SU-DHL-6 (cell line): ENCODE measurements at regions not wholly inside any gene's neighbourhood (a gene's known extent, or its start where the extent isn't known, plus 50 kb on each side); places are given as distances from the start of the nearest gene placed in this dataset.
A peak's percentile ranks its signal among the peaks of the same experiment; 100 is the strongest.

ENCODE experiments used
- H2AFZ ChIP-seq: fragments of 200-600 bp; sonication (generic); 2 replicates; pipeline ENCODE4 v1.6.1; 2014; ENCODE audit warnings: low read depth, mild to moderate bottlenecking, moderate library complexity, mixed read lengths, antibody characterized with exemption, low read length; ENCODE audit not compliant: severe bottlenecking
- H3F3A ChIP-seq: fragments of 200-600 bp; shearing (Covaris generic); 2 replicates; pipeline ENCODE4 v1.6.0; 2016; ENCODE audit warnings: antibody characterized with exemption, mild to moderate bottlenecking; ENCODE audit not compliant: insufficient read depth
- H3K27ac ChIP-seq: fragments of 200-600 bp; sonication (generic); 2 replicates; pipeline ENCODE4 v1.5.1; 2016; ENCODE audit warnings: low read depth, mild to moderate bottlenecking, low read length, moderate library complexity, mixed read lengths
- H3K27me3 ChIP-seq: fragments of 200-600 bp; sonication (generic), shearing (Covaris generic); 2 replicates; pipeline ENCODE4 v1.6.0; 2014; ENCODE audit warnings: mild to moderate bottlenecking, low read length
- H3K36me3 ChIP-seq: fragments of 200-600 bp; sonication (generic); 2 replicates; pipeline ENCODE4 v1.6.1; 2014; ENCODE audit warnings: mild to moderate bottlenecking, low read length, mixed read lengths
- H3K4me2 ChIP-seq: fragments of 300-600, 200-600 bp; shearing (Covaris generic), sonication (generic); 2 replicates; pipeline ENCODE4 v1.6.0; 2014; ENCODE audit warnings: low read length, low read depth, mild to moderate bottlenecking; ENCODE audit not compliant: poor library complexity, severe bottlenecking
- H3K4me3 ChIP-seq: fragments of 200-600 bp; sonication (generic); 2 replicates; pipeline ENCODE4 v1.5.1; 2014; ENCODE audit warnings: antibody characterized with exemption, low read length, mild to moderate bottlenecking, mixed read lengths; ENCODE audit not compliant: insufficient read depth, poor library complexity, severe bottlenecking
- H3K79me2 ChIP-seq: fragments of 200-600 bp; sonication (generic); 2 replicates; pipeline ENCODE4 v1.6.1; 2014; ENCODE audit warnings: mild to moderate bottlenecking, low read length, moderate library complexity; ENCODE audit not compliant: insufficient read depth
- H3K9ac ChIP-seq: fragments of 200-600 bp; sonication (generic); 2 replicates; pipeline ENCODE4 v1.7.0; 2014; ENCODE audit warnings: mild to moderate bottlenecking, low read length
- H3K9me2 ChIP-seq: fragments of 200-600 bp; sonication (generic); replicated peaks from 2 replicates; pipeline ENCODE4 v1.6.1; 2014; ENCODE audit warnings: low read length; ENCODE audit not compliant: insufficient read depth
- H3K9me3 ChIP-seq: fragments of 200-600 bp; sonication (generic); 2 replicates; pipeline ENCODE4 v1.6.1; 2014; ENCODE audit warnings: low read length, mixed read lengths; ENCODE audit not compliant: insufficient read depth
- H4K20me1 ChIP-seq: fragments of 200-600 bp; sonication (generic); 2 replicates; pipeline ENCODE4 v1.6.1; 2014; ENCODE audit warnings: low read depth, mild to moderate bottlenecking, antibody characterized with exemption, low read length, moderate library complexity, mixed read lengths
- EZH2phosphoT487 ChIP-seq: fragments of 200-600 bp; sonication (generic), shearing (Covaris generic); conservative IDR thresholded peaks from 2 replicates; pipeline ENCODE4 v1.6.1; 2018; ENCODE audit warnings: mild to moderate bottlenecking, antibody characterized with exemption, low read length, moderate library complexity, mixed read lengths
- TF ChIP-seq, protein P1 (sequence below): fragments of 200-600 bp; sonication (generic); IDR thresholded peaks from one replicate; pipeline ENCODE4 v1.5.1; 2017; ENCODE audit warnings: antibody characterized with exemption, mild to moderate bottlenecking, low read length, moderate library complexity; ENCODE audit not compliant: insufficient read depth, poor library complexity, severe bottlenecking

DNA sequence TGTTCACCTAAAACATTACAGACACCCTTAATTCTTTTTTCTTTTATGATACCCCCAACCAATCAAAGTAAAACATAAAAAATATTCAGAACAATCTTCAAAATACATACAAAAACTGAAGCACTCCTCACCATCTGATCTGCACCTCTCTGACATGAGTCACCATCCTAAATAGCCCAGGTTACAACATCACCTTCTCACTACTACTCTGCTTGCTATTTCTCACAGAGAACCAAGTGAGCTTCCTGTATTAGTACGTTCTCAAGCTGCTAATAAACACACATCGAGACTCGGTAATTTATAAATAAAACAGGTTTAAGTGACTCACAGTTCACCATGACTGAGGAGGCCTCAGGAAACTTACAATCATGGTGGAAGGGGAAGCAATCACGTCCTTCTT is 183.5 kb downstream of the CBLN2 start:
- Histone ChIP-seq H3K9ac (no peak overlapping the region), H3K9me3 (no peaks in the 10 kb centered on the region)

DNA sequence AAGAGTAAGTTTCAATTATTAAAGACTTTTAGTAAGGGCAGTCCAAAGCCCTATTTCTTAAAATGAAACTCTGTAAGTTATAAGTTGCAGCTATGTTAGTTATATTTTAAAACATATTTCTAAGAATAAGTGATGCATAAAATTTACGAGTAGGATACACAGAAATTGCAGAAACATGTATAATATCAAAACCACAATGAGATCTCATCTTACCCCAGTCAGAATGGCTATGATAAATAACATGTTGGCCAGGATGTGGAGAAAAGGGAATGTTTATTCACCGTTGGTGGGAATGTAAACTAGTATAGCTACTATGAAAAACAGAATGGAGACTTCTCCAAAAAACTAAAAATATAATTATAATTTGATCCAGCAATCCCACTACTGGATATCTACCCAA is 201.2 kb downstream of the CBLN2 start:
- no peaks in the 10 kb centered on the region for H3K9me3 ChIP-seq
- no peaks in the 10 kb centered on the region for H3K27me3 ChIP-seq
- no peak overlapping the region for H3K4me2 ChIP-seq
- no peak overlapping the region for H3K9ac ChIP-seq
- no peak overlapping the region for H3K4me3 ChIP-seq
- H3K36me3 ChIP-seq, result no peaks in the 10 kb centered on the region
- H2AFZ ChIP-seq, result no peak overlapping the region
- H3F3A ChIP-seq, result no peaks in the 10 kb centered on the region
- H3K27ac ChIP-seq, result no peak overlapping the region
- H3K79me2 ChIP-seq, result no peaks in the 10 kb centered on the region
- TF ChIP-seq, protein P1, sequence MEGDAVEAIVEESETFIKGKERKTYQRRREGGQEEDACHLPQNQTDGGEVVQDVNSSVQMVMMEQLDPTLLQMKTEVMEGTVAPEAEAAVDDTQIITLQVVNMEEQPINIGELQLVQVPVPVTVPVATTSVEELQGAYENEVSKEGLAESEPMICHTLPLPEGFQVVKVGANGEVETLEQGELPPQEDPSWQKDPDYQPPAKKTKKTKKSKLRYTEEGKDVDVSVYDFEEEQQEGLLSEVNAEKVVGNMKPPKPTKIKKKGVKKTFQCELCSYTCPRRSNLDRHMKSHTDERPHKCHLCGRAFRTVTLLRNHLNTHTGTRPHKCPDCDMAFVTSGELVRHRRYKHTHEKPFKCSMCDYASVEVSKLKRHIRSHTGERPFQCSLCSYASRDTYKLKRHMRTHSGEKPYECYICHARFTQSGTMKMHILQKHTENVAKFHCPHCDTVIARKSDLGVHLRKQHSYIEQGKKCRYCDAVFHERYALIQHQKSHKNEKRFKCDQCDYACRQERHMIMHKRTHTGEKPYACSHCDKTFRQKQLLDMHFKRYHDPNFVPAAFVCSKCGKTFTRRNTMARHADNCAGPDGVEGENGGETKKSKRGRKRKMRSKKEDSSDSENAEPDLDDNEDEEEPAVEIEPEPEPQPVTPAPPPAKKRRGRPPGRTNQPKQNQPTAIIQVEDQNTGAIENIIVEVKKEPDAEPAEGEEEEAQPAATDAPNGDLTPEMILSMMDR, result no peak
- TF ChIP-seq EZH2phosphoT487, result no peak
- no peaks in the 10 kb centered on the region for H4K20me1 ChIP-seq
- H3K9me2 ChIP-seq, result no peaks in the 10 kb centered on the region

More for the DNA sequence above, 183.5 kb downstream of the CBLN2 start:
- no peaks in the 10 kb centered on the region for H3K79me2 ChIP-seq
- no peak overlapping the region for H3K4me3 ChIP-seq
- H3K4me2 ChIP-seq, result no peak overlapping the region
- no peaks in the 10 kb centered on the region for H3K36me3 ChIP-seq
- H4K20me1 ChIP-seq, result no peaks in the 10 kb centered on the region
- no peaks in the 10 kb centered on the region for H3F3A ChIP-seq
- no peak for TF ChIP-seq EZH2phosphoT487
- TF ChIP-seq, protein P1, result no peak
- no peak overlapping the region for H3K27ac ChIP-seq
- no peaks in the 10 kb centered on the region for H3K27me3 ChIP-seq
- peak overlapping the region; percentile 52 for H2AFZ ChIP-seq
- no peaks in the 10 kb centered on the region for H3K9me2 ChIP-seq

DNA sequence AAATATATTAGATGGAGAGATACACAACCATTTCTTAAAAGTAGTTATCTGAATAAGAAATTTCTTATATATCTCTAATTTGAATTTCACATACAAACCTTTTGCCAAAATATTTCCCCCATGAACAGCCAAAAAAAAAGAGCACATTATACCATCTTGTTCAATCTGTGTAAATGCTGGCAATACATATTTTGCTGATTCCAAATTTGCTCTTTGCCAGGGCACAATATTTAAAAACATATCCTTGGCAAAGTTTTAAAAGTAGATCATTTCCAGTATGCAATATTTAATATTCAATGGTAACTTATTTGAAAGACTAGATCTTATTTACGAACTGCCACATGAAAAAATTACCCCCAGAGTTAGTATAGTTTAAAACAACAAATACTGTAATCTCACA is 204.2 kb downstream of the CBLN2 start:
- Histone ChIP-seq H3K27me3 (no peaks in the 10 kb centered on the region), H4K20me1 (no peaks in the 10 kb centered on the region), H2AFZ (no peak overlapping the region), H3K36me3 (no peaks in the 10 kb centered on the region), H3K27ac (no peak overlapping the region), H3K4me2 (no peak overlapping the region), H3F3A (no peaks in the 10 kb centered on the region), H3K9ac (no peak overlapping the region), H3K79me2 (no peaks in the 10 kb centered on the region), H3K4me3 (no peak overlapping the region), H3K9me2 (no peaks in the 10 kb centered on the region), H3K9me3 (no peaks in the 10 kb centered on the region)
- TF ChIP-seq EZH2phosphoT487, result no peak
- TF ChIP-seq, protein P1, result no peak
